Right ventricle myocardium superior (tissue), 1 donor: ENCODE measurements at regions not wholly inside any gene's neighbourhood (a gene's known extent, or its start where the extent isn't known, plus 50 kb on each side); places are given as distances from the start of the nearest gene placed in this dataset.
"Not testable (repeated sequence)": the region's sequence is repeated elsewhere in the genome, so short reads cannot be mapped to it uniquely, and the experiment has no call there.

ENCODE experiments used
- ATAC-seq: fragments of 200-7000 bp; cut with Tn5 transposase; one replicate; pipeline ENCODE4 v1.9.1; 2020; ENCODE audit warnings: mild to moderate bottlenecking; ENCODE audit not compliant: poor library complexity
- DNase-seq: peaks from one replicate; pipeline ENCODE4 v3.0.0-alpha.2; 2020
- intact Hi-C: fragments of 100-400 bp; cut with DNase I; formaldehyde crosslinking; loops from one replicate; pipeline ENCODE4 v1.11.2; 2022
- donor health status: DM: no; HTN: yes; CAD: no; lungs with severe emphysema.

- ATAC-seq: no peak
- intact Hi-C loops: loop anchor here (10.0 kb wide), 1 partner anchor 212 kb away; no protein-coding TSS in a partner anchor
- DNase-seq: no peak
Observed at GRCh38 chr3:106126846-106127235, 258.0 kb upstream of the CBLB start.

- intact Hi-C loops: loop anchor here (10.0 kb wide), 1 partner anchor 215 kb away; no protein-coding TSS in a partner anchor
- no peak for DNase-seq
- ATAC-seq: no peak
Observed at GRCh38 chr3:106129939-106130338, 261.1 kb upstream of the CBLB start.

GRCh38 chr3:106130384-106131198, 261.8 kb upstream of the CBLB start:
- ATAC-seq (peak; percentile 41), DNase-seq (no peak)
- intact Hi-C loops: no loop called here

GRCh38 chr3:106135451-106136160, 266.8 kb upstream of the CBLB start:
- DNase-seq (no peak), ATAC-seq (no peak)
- intact Hi-C loops: no loop called here

GRCh38 chr3:106139826-106140225, 271.0 kb upstream of the CBLB start:
- no peak for DNase-seq
- intact Hi-C loops: no loop called here
- no peak for ATAC-seq

- DNase-seq: no peak
- intact Hi-C loops: no loop called here
- ATAC-seq: no peak
Observed at GRCh38 chr3:106140431-106140830, 271.6 kb upstream of the CBLB start.

GRCh38 chr3:106144030-106144429, 275.2 kb upstream of the CBLB start:
- ATAC-seq (no peak), DNase-seq (no peak)
- intact Hi-C loops: no loop called here

- intact Hi-C loops, ATAC-seq, DNase-seq: not testable (repeated sequence)
Observed at GRCh38 chr3:106148440-106149082, 279.7 kb upstream of the CBLB start.

GRCh38 chr3:106157411-106157810, 288.6 kb upstream of the CBLB start:
- DNase-seq: no peak
- intact Hi-C loops: no loop called here
- ATAC-seq: no peak

GRCh38 chr3:106160396-106160795, 291.6 kb upstream of the CBLB start:
- no peak for ATAC-seq
- intact Hi-C loops: no loop called here
- DNase-seq: no peak

GRCh38 chr3:106161246-106161645, 292.4 kb upstream of the CBLB start:
- ATAC-seq (no peak), DNase-seq (no peak)
- intact Hi-C loops: no loop called here

GRCh38 chr3:106167728-106168127, 298.9 kb upstream of the CBLB start:
- intact Hi-C loops: no loop called here
- ATAC-seq (no peak), DNase-seq (no peak)

- DNase-seq: no peak
- no peak for ATAC-seq
- intact Hi-C loops: no loop called here
Observed at GRCh38 chr3:106168962-106169750, 300.3 kb upstream of the CBLB start.

GRCh38 chr3:106170636-106171035, 301.8 kb upstream of the CBLB start:
- DNase-seq: no peak
- intact Hi-C loops: no loop called here
- ATAC-seq: no peak

- ATAC-seq (no peak), DNase-seq (no peak)
- intact Hi-C loops: no loop called here
Observed at GRCh38 chr3:106172101-106172500, 303.3 kb upstream of the CBLB start.

- intact Hi-C loops: no loop called here
- DNase-seq (no peak), ATAC-seq (no peak)
Observed at GRCh38 chr3:106172780-106173179, 304.0 kb upstream of the CBLB start.

GRCh38 chr3:106175276-106175675, 306.5 kb upstream of the CBLB start:
- intact Hi-C loops: no loop called here
- no peak for DNase-seq
- ATAC-seq: no peak

GRCh38 chr3:106176734-106177133, 307.9 kb upstream of the CBLB start:
- ATAC-seq (no peak), DNase-seq (no peak)
- intact Hi-C loops: no loop called here

- intact Hi-C loops: no loop called here
- DNase-seq (no peak), ATAC-seq (no peak)
Observed at GRCh38 chr3:106182950-106183511, 314.2 kb upstream of the CBLB start.
